MM.1S (cell line): ENCODE measurements at regions not wholly inside any gene's neighbourhood (a gene's known extent, or its start where the extent isn't known, plus 50 kb on each side); places are given as distances from the start of the nearest gene placed in this dataset.

Experiments used
- DNase-seq: peaks from one replicate; pipeline ENCODE4 v3.0.0-alpha.2; 2015
- H2AFZ ChIP-seq: fragments of 300-600 bp; sonication (generic); 2 replicates; pipeline ENCODE4 v1.6.0; 2016; ENCODE audit warnings: antibody characterized with exemption, low read length
- H3F3A ChIP-seq: fragments of 300-600 bp; sonication (generic); 2 replicates; pipeline ENCODE4 v1.6.1; 2016; ENCODE audit warnings: mild to moderate bottlenecking, antibody characterized with exemption, low read length, moderate library complexity, mixed read lengths; ENCODE audit not compliant: insufficient read depth
- H3K27ac ChIP-seq: fragments of 300-600 bp; sonication (generic); 2 replicates; pipeline ENCODE4 v1.5.1; 2016; ENCODE audit warnings: mild to moderate bottlenecking, low read length
- H3K27me3 ChIP-seq: fragments of 300-600 bp; sonication (generic); replicated peaks from 2 replicates; pipeline ENCODE4 v1.6.0; 2016; ENCODE audit warnings: low read length; ENCODE audit not compliant: insufficient read depth
- H3K36me3 ChIP-seq: fragments of 300-600 bp; sonication (generic); replicated peaks from 2 replicates; pipeline ENCODE4 v1.6.1; 2016; ENCODE audit warnings: mild to moderate bottlenecking, low read length, mixed read lengths; ENCODE audit not compliant: insufficient read depth
- H3K4me1 ChIP-seq: fragments of 300-600 bp; sonication (generic); 2 replicates; pipeline ENCODE4 v1.6.1; 2016; ENCODE audit warnings: low read length, mixed read lengths
- H3K4me2 ChIP-seq: fragments of 300-600 bp; sonication (generic); 2 replicates; pipeline ENCODE4 v1.6.0; 2016; ENCODE audit warnings: low read depth, low read length
- H3K4me3 ChIP-seq: fragments of 300-600 bp; sonication (generic); 2 replicates; pipeline ENCODE4 v1.5.1; 2016; ENCODE audit warnings: low read length, mixed read lengths
- H3K79me2 ChIP-seq: fragments of 300-600 bp; sonication (generic); 2 replicates; pipeline ENCODE4 v1.6.1; 2016; ENCODE audit warnings: mixed run types, low read length, mixed read lengths
- H3K9ac ChIP-seq: fragments of 300-600 bp; sonication (generic); 2 replicates; pipeline ENCODE4 v1.6.1; 2016; ENCODE audit warnings: low read length, mixed read lengths
- H3K9me2 ChIP-seq: fragments of 300-600 bp; sonication (generic); replicated peaks from 2 replicates; pipeline ENCODE4 v1.6.1; 2016; ENCODE audit warnings: mild to moderate bottlenecking, low read length, mixed read lengths; ENCODE audit not compliant: insufficient read depth
- H3K9me3 ChIP-seq: fragments of 300-600 bp; sonication (generic); replicated peaks from 2 replicates; pipeline ENCODE4 v1.6.1; 2016; ENCODE audit warnings: mild to moderate bottlenecking, low read length, mixed read lengths; ENCODE audit not compliant: insufficient read depth
- H4K20me1 ChIP-seq: fragments of 300-600 bp; sonication (generic); 2 replicates; pipeline ENCODE4 v1.6.1; 2016; ENCODE audit warnings: mild to moderate bottlenecking, low read length, moderate library complexity, mixed read lengths; ENCODE audit not compliant: insufficient read depth
- EZH2 ChIP-seq: fragments of 300-600 bp; sonication (generic); optimal IDR thresholded peaks from 2 replicates; pipeline ENCODE3; 2017; ENCODE audit warnings: low read depth, mild to moderate bottlenecking, antibody characterized with exemption, low read length, mixed read lengths
- EZH2phosphoT487 ChIP-seq: fragments of 300-600 bp; sonication (generic); IDR thresholded peaks from 2 replicates; pipeline ENCODE4 v1.6.1; 2018; ENCODE audit warnings: antibody characterized with exemption, low read length
- TF ChIP-seq, protein P1 (sequence below): fragments of 300-600 bp; sonication (generic); IDR thresholded peaks from 2 replicates; pipeline ENCODE4 v1.5.1; 2016; ENCODE audit warnings: antibody characterized with exemption, low read length, mixed read lengths

GRCh38 chr5:167312225-167312624, 979.2 kb upstream of the WWC1 start:
- H3F3A ChIP-seq = no peaks in the 10 kb centered on the region
- no peaks in the 10 kb centered on the region for H3K9me3 ChIP-seq
- no peak overlapping the region for H3K9ac ChIP-seq
- no peak overlapping the region for H3K27ac ChIP-seq
- H3K4me3 ChIP-seq = no peak overlapping the region
- H3K4me1 ChIP-seq = no peaks in the 10 kb centered on the region
- H3K4me2 ChIP-seq = no peak overlapping the region
- no peaks in the 10 kb centered on the region for H3K79me2 ChIP-seq
- no peaks in the 10 kb centered on the region for H3K9me2 ChIP-seq
- H3K36me3 ChIP-seq = no peaks in the 10 kb centered on the region
- no peaks in the 10 kb centered on the region for H3K27me3 ChIP-seq
- no peaks in the 10 kb centered on the region for H4K20me1 ChIP-seq
- no peak for DNase-seq
- H2AFZ ChIP-seq = no peak overlapping the region
- TF ChIP-seq EZH2phosphoT487 (no peak), EZH2 (no peak)
- TF ChIP-seq, protein P1, sequence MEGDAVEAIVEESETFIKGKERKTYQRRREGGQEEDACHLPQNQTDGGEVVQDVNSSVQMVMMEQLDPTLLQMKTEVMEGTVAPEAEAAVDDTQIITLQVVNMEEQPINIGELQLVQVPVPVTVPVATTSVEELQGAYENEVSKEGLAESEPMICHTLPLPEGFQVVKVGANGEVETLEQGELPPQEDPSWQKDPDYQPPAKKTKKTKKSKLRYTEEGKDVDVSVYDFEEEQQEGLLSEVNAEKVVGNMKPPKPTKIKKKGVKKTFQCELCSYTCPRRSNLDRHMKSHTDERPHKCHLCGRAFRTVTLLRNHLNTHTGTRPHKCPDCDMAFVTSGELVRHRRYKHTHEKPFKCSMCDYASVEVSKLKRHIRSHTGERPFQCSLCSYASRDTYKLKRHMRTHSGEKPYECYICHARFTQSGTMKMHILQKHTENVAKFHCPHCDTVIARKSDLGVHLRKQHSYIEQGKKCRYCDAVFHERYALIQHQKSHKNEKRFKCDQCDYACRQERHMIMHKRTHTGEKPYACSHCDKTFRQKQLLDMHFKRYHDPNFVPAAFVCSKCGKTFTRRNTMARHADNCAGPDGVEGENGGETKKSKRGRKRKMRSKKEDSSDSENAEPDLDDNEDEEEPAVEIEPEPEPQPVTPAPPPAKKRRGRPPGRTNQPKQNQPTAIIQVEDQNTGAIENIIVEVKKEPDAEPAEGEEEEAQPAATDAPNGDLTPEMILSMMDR = no peak

DNA sequence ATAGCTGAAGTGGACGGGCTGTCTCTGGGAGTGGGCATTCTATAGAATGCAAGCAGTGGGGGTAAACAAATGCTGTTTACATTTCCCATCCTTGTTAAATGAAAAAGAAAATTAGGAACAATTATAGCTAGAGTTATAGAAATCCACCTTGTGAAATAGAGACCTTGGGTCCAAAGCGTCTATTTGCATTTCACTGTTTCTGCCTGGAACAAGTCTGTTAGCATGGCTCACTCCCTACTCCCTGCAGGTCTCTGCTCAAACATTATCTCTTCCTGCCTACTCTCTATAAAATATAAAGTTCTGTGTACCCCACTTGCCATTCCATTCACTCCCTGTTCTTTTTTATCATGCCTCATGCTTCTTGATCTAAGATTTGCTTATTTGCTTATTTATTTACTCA, 975.7 kb upstream of the WWC1 start:
- Histone ChIP-seq H3K9me3 (no peaks in the 10 kb centered on the region), H3K9ac (no peak overlapping the region)
- DNase-seq = no peak

DNA sequence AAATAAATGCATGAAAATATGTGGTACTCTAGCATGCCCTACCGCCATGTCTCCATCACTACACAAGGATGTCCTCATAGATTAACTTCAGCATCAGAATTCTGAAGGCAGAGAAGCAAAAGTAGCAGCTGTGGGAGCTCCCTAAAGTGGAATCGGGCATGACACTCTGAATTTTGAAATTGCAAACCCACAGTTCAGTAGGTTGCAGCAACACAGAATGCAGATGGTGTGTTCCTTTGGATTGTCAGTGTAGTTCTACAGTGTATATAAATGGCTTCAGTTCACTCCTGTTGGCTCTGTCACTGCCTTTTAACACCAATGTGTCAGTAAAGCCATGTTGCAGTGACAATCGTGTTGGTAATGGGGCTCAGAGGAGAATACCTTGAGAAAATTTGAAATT, 973.6 kb upstream of the WWC1 start:
- Histone ChIP-seq H3F3A (no peaks in the 10 kb centered on the region), H4K20me1 (no peaks in the 10 kb centered on the region), H3K9me2 (no peaks in the 10 kb centered on the region), H3K4me2 (no peak overlapping the region), H3K27ac (no peak overlapping the region), H3K9me3 (no peaks in the 10 kb centered on the region), H3K36me3 (no peaks in the 10 kb centered on the region), H3K79me2 (no peaks in the 10 kb centered on the region), H3K4me3 (no peak overlapping the region), H3K9ac (no peak overlapping the region), H3K4me1 (no peaks in the 10 kb centered on the region), H2AFZ (no peak overlapping the region), H3K27me3 (no peaks in the 10 kb centered on the region)
- TF ChIP-seq, protein P1 = no peak
- TF ChIP-seq EZH2phosphoT487 = no peak
- no peak for TF ChIP-seq EZH2
- DNase-seq = no peak

More for the DNA sequence above, 975.7 kb upstream of the WWC1 start:
- no peak overlapping the region for H3K27ac ChIP-seq
- H3K4me1 ChIP-seq = no peaks in the 10 kb centered on the region
- no peak overlapping the region for H2AFZ ChIP-seq
- H3K4me2 ChIP-seq = no peak overlapping the region
- no peaks in the 10 kb centered on the region for H4K20me1 ChIP-seq
- H3K9me2 ChIP-seq = no peaks in the 10 kb centered on the region
- no peak overlapping the region for H3K4me3 ChIP-seq
- H3K27me3 ChIP-seq = no peaks in the 10 kb centered on the region
- no peaks in the 10 kb centered on the region for H3F3A ChIP-seq
- H3K36me3 ChIP-seq = no peaks in the 10 kb centered on the region
- H3K79me2 ChIP-seq = no peaks in the 10 kb centered on the region
- TF ChIP-seq EZH2 (no peak), EZH2phosphoT487 (no peak)
- TF ChIP-seq, protein P1 = no peak
